Muscle of leg (tissue), 3 donors: ENCODE measurements at regions not wholly inside any gene's neighbourhood (a gene's known extent, or its start where the extent isn't known, plus 50 kb on each side); places are given as distances from the start of the nearest gene placed in this dataset.

ENCODE experiments used
- DNase-seq: peaks from one replicate; pipeline ENCODE4 v3.0.0; 2013
- H3K27ac ChIP-seq: one replicate; pipeline ENCODE4 v1.5.1; 2013; ENCODE audit warnings: mild to moderate bottlenecking, low read length, control low read depth
- H3K27me3 ChIP-seq: one replicate; pipeline ENCODE4 v1.6.1; 2013; ENCODE audit warnings: low read length; ENCODE audit not compliant: control insufficient read depth, insufficient read depth
- H3K36me3 ChIP-seq: one replicate; pipeline ENCODE4 v1.6.1; 2013; ENCODE audit warnings: low read length; ENCODE audit not compliant: control insufficient read depth, insufficient read depth
- H3K4me1 ChIP-seq: one replicate; pipeline ENCODE4 v1.6.1; 2013; ENCODE audit warnings: low read length; ENCODE audit not compliant: control insufficient read depth, insufficient read depth
- H3K4me3 ChIP-seq: one replicate; pipeline ENCODE4 v1.5.1; 2013; ENCODE audit warnings: low read length, control low read depth
- H3K9me3 ChIP-seq: replicated peaks from 2 replicates; pipeline ENCODE4 v1.6.1; 2013; ENCODE audit warnings: low read depth, low read length; ENCODE audit not compliant: control insufficient read depth
- WGBS: methylation state at CpG from one replicate; pipeline ENCODE4 v1.1.5; 2013; ENCODE audit warnings: missing lambda C conversion rate; ENCODE audit not compliant: insufficient coverage; 5-methylcytosine and 5-hydroxymethylcytosine counted together

- Histone ChIP-seq H3K4me3 (no peak overlapping the region), H3K36me3 (no peaks in the 10 kb centered on the region), H3K27me3 (no peaks in the 10 kb centered on the region), H3K27ac (no peak overlapping the region), H3K4me1 (no peaks in the 10 kb centered on the region), H3K9me3 (no peaks in the 10 kb centered on the region)
- WGBS = no CpG with 5 or more reads among the region's 1 CpG
- no peak for DNase-seq
Measured at GRCh38 chr1:177629526-177629925, 340.3 kb downstream of the SEC16B start.

- Histone ChIP-seq H3K27me3 (no peaks in the 10 kb centered on the region), H3K4me1 (no peaks in the 10 kb centered on the region), H3K9me3 (no peaks in the 10 kb centered on the region), H3K27ac (no peak overlapping the region), H3K36me3 (no peaks in the 10 kb centered on the region), H3K4me3 (no peak overlapping the region)
- 86% methylated on average over 1 of the region's 4 CpGs for WGBS
- DNase-seq = no peak
Measured at GRCh38 chr1:177627148-177627910, 342.5 kb downstream of the SEC16B start.

GRCh38 chr1:177620636-177621190, 349.1 kb downstream of the SEC16B start:
- WGBS = 26% methylated on average over 2 of the region's 4 CpGs
- Histone ChIP-seq H3K9me3 (no peaks in the 10 kb centered on the region), H3K27me3 (no peaks in the 10 kb centered on the region), H3K4me3 (no peak overlapping the region), H3K4me1 (no peaks in the 10 kb centered on the region), H3K36me3 (no peaks in the 10 kb centered on the region), H3K27ac (no peak overlapping the region)
- no peak for DNase-seq

GRCh38 chr1:177615251-177615650, 354.6 kb downstream of the SEC16B start:
- H3K9me3 ChIP-seq = no peaks in the 10 kb centered on the region
- 29% methylated on average over 1 of the region's 3 CpGs for WGBS
- H3K4me3 ChIP-seq = no peak overlapping the region
- no peak overlapping the region for H3K27ac ChIP-seq
- H3K36me3 ChIP-seq = no peaks in the 10 kb centered on the region
- DNase-seq = no peak
- no peaks in the 10 kb centered on the region for H3K27me3 ChIP-seq
- H3K4me1 ChIP-seq = no peaks in the 10 kb centered on the region

GRCh38 chr1:177611402-177611801, 358.5 kb downstream of the SEC16B start:
- Histone ChIP-seq H3K36me3 (no peaks in the 10 kb centered on the region), H3K27ac (no peak overlapping the region), H3K4me1 (no peaks in the 10 kb centered on the region), H3K9me3 (no peaks in the 10 kb centered on the region), H3K27me3 (no peaks in the 10 kb centered on the region), H3K4me3 (no peak overlapping the region)
- DNase-seq = no peak
- WGBS = no CpG with 5 or more reads among the region's 1 CpG

GRCh38 chr1:177609953-177610352, 359.9 kb downstream of the SEC16B start:
- H3K4me1 ChIP-seq = no peaks in the 10 kb centered on the region
- H3K9me3 ChIP-seq = no peaks in the 10 kb centered on the region
- no peak overlapping the region for H3K4me3 ChIP-seq
- no peak for DNase-seq
- no peak overlapping the region for H3K27ac ChIP-seq
- H3K36me3 ChIP-seq = no peaks in the 10 kb centered on the region
- H3K27me3 ChIP-seq = no peaks in the 10 kb centered on the region
- no CpG with 5 or more reads among the region's 2 CpGs for WGBS

GRCh38 chr1:177600936-177601335, 368.9 kb downstream of the SEC16B start:
- no peaks in the 10 kb centered on the region for H3K4me1 ChIP-seq
- H3K4me3 ChIP-seq = no peak overlapping the region
- no CpG with 5 or more reads among the region's 1 CpG for WGBS
- H3K27me3 ChIP-seq = no peaks in the 10 kb centered on the region
- no peaks in the 10 kb centered on the region for H3K36me3 ChIP-seq
- H3K27ac ChIP-seq = no peak overlapping the region
- no peak for DNase-seq
- H3K9me3 ChIP-seq = no peaks in the 10 kb centered on the region

- no peak overlapping the region for H3K4me3 ChIP-seq
- no peaks in the 10 kb centered on the region for H3K4me1 ChIP-seq
- H3K27ac ChIP-seq = no peak overlapping the region
- H3K27me3 ChIP-seq = no peaks in the 10 kb centered on the region
- H3K9me3 ChIP-seq = no peaks in the 10 kb centered on the region
- DNase-seq = peak; percentile 2
- H3K36me3 ChIP-seq = no peaks in the 10 kb centered on the region
- WGBS = 29% methylated on average over 1 of the region's 2 CpGs
Measured at GRCh38 chr1:177600321-177600720, 369.5 kb downstream of the SEC16B start.

GRCh38 chr1:177597393-177597792, 372.5 kb downstream of the SEC16B start:
- Histone ChIP-seq H3K36me3 (no peaks in the 10 kb centered on the region), H3K9me3 (no peaks in the 10 kb centered on the region), H3K27ac (no peak overlapping the region), H3K27me3 (no peaks in the 10 kb centered on the region), H3K4me1 (no peaks in the 10 kb centered on the region), H3K4me3 (no peak overlapping the region)
- no peak for DNase-seq

- DNase-seq = no peak
- Histone ChIP-seq H3K4me3 (no peak overlapping the region), H3K27me3 (no peaks in the 10 kb centered on the region), H3K4me1 (no peaks in the 10 kb centered on the region), H3K36me3 (no peaks in the 10 kb centered on the region), H3K27ac (no peak overlapping the region), H3K9me3 (no peaks in the 10 kb centered on the region)
- 20% methylated on average over 1 of the region's 2 CpGs for WGBS
Measured at GRCh38 chr1:177596485-177596884, 373.4 kb downstream of the SEC16B start.
